Stimulated activated CD8-positive, alpha-beta memory T cell treated with anti-CD3 and anti-CD28 coated beads, Interleukin-2, amount 100 ng/mL, for 1 hour (primary cell): ENCODE measurements at regions not wholly inside any gene's neighbourhood (a gene's known extent, or its start where the extent isn't known, plus 50 kb on each side); places are given as distances from the start of the nearest gene placed in this dataset.
"Not testable (repeated sequence)": the region's sequence is repeated elsewhere in the genome, so short reads cannot be mapped to it uniquely, and the experiment has no call there.

Experiments
- DNase-seq, 2 donors: peaks; one replicate each; pipeline ENCODE4 v3.0.0-alpha.2; 2020; ENCODE audit warnings: low read depth in 2 of 2

- DNase-seq = no peak
Measured at GRCh38 chr15:93826293-93826692, 405.1 kb upstream of the MCTP2 start.

GRCh38 chr15:93825682-93826081 is 405.7 kb upstream of the MCTP2 start:
- DNase-seq = no peak

DNA sequence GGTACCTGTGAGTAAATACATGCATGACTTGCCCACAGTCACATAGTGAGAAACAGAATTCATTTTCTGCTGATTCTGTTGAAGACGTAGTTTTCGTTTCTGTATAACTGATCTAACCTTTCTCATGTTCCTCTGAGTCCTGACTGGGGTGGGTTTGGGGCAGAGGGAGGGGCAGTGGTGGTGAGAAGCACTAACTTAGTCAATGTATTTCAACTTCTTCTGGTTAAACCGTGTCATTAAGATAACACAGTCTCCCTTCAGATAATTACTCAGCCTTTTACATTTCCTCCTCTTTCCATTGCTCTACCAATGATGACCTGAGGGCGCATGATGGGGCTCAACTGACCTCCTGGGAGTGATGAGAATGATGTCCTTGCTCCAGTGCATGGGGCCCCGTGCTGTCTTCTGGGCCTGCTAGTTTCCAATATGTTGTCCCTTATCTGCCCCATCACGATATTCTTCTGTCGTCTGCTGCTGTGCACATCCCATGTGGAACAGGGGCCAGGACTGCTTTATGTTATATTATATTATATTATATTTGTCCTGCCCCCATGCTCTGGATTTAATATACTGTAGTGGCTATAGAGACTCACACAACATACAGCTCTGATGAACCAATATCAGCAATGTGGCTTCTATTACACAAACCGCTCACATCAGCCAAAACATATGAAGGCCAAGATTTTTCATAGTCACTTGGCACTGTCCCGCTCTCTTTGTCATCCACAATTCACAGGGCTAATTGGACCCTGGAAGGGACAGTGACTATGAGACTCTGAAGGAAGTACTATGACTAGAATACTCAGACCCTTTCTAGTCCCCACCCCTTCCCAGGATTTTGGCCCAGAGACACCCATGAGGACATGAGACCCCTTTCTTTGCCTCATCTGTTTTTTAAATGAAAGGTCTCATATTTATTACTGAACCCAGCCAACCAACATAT is 407.1 kb upstream of the MCTP2 start:
- no peak for DNase-seq

GRCh38 chr15:93820566-93820965 is 410.8 kb upstream of the MCTP2 start:
- DNase-seq = no peak

DNA sequence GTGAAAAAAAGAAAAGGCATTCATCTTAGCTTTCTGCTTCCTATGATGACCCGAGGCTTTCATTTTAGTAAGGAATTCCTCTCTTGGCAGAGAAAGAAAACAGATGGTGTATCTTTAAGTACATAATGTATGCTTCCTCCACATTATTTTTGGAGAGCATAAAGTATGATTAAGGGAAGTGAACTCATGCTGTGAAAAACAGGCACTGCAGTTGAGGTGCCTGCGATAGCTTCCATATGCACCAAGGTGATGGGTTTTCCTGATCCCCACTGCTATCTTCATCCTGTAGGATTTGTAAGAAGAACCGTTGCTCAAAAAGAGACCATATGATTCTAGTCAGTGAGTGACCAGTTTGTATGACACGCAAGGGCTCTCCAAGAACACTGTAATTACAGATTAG is 411.5 kb upstream of the MCTP2 start:
- no peak for DNase-seq

GRCh38 chr15:93816815-93817214 is 414.5 kb upstream of the MCTP2 start:
- no peak for DNase-seq

DNA sequence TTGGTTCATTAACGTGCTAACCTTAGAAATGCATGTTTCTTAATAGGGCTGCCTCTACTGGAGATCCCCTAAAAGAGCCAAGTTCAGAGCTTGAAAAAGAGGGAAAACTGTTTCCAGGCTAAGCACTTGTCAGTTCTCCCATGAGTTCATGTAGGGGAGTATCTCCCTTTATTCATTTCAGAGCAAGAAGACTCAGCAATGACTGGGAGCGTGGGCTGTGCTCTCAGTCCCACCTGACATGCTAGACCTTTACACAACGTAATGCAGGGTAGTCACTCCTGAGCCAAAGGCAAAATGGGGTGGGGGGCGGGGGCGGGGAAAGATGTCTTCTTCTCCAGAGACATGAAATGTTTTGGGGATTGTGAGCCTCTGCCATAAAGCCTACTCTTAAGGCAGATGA is 420.1 kb upstream of the MCTP2 start:
- DNase-seq = no peak

DNA sequence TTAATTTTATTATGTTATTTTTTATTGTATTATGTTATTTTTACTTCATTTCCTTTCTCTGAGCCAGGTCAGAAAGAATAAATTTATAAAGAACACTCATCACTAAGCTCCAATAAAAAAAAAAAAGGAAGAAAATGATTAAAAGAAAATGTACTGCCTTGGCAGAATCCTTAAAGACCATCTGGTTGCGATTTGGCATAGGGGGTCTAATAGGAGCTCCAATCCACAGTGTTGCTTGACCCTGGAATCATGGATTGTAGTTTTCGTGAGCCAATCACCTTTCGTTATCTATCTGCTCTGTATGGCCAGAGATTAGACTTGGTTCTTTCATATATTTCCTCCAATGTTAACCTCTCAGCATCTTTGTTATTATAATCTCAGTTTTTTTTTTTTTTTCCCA is 421.8 kb upstream of the MCTP2 start:
- no peak for DNase-seq

- no peak for DNase-seq
Measured at GRCh38 chr15:93803421-93804152, 427.8 kb upstream of the MCTP2 start.

- DNase-seq = no peak
Measured at GRCh38 chr15:93801206-93801605, 430.2 kb upstream of the MCTP2 start.

DNA sequence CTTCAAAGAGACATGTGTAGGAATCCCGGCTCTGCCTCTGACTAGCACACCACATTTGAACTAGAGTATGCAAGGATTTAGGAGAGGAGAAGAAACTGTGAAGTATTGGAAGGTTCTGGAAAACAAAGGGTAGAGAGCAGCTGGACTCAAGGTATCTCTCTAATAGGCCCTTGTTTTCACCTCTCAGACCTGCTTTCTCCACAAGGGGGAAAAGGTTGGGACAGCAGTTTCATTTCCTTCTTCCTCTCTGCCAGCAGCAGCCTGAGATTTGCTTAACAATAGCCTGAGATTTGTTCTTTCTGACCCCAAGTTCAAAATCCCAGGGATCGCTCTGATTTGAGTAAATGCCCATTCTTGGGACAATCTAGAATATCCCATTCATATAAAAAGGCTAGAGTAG is 430.6 kb upstream of the MCTP2 start:
- DNase-seq = no peak

DNA sequence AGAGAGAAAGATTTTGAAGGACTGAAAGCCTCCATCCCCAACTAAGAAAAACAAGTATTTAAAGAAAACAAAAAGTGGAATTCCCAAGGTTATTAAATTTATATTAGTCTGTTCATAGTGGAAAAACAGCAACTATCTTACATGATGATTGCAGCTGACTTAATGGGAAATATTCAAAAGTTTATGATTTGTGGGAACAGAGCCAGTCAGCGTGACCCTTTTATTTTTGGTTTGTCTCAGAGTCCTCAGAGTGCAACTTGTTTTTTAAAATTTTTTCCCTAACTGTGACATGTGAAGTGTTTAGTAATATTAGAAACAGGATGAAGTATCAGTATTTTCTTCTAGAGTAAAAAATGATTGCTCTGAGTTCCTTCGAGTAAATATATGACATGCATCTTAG is 441.9 kb upstream of the MCTP2 start:
- no peak for DNase-seq

DNA sequence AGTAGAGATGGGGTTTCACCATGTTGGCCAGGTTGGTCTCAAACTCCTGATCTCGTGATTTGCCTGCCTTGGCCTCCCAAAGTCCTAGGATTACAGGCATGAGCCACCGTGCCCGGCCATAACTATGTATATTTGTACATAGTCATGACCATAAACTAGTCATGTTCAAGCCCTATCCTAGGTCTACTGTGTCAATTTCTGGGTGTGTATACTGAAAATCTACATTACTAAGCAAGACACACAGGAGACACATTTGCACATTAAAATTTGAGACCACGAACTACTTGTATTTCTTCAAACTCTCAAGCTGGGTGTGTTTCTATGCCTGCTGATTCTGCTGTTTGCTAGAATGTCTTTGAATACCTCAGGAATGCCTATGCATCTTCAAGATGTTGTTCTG is 451.3 kb upstream of the MCTP2 start:
- DNase-seq = no peak

DNA sequence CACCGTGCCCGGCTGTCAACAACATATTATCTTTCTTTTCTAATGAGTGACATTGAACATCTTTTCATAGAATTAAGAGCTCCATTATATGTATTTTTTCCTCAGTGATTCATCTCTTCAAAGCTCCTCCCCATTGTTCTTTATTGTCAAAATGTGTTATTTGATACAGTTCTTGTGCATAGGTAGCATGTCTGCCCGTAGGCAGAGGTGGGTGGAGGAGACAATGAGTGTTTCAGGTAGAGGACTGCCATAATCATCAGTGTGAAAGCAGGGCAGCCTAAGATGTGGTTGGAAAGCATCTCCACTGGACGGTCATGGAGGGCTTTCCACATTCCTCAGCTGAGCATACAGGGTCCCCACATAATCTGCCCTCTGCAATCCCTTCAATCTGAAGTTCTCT is 452.0 kb upstream of the MCTP2 start:
- DNase-seq = no peak

DNA sequence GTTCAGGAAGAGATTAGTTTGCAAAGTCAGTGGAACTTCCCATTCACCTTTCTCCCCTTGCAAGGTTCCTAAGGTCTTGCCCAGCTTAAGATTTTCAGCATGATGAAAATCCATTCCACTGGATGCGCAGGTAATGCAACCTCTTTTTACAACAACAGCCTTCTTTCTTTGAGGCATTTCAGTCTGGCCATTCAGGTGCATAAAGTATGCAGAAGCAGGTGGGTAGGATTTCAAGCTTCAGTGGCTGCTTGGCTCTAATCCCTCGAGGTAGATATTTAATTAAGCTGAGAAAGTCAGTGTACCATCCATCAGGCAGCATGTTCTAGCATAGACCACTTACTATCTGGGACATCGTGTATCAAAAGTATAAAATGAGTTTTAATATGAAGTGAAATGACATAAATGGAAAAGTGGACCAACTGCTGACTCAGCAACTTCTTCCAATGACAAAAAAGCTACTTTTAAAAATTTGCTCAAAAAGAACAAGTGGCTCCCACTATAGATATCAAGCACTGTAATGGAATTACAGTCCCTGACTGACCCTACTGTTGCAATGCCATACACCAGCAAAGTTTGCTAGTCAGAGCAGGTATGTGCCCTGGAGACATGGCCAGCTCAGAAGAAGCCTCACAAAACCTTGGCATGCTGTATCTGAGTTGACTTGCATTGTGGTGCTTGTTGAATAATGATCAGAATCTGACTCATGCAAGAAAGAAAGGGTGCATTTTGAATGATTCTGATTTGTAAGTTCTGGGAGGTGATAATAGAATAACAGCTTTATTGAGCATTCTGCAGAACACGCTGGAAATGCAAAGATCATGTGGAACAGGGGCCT is 459.9 kb upstream of the MCTP2 start:
- DNase-seq = no peak

DNA sequence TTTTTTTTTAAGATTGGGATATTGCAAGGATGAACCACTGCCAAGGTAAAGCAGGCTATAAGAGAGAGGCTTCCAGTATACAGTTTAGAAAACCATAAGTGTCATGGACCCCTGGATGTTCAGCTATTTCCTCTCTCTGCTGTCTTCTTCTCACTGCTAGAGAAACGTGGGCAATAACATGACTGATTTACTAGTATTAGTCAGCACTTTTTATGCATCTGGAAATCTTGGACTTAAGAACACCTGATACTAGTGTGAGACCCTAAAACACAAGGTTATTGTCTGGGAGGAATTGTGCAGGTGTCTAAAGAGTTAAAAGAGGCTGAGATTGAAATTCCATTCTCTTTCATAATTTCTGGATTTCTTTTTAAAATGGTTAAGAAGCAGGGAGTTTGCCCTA is 460.6 kb upstream of the MCTP2 start:
- no peak for DNase-seq

- no peak for DNase-seq
Measured at GRCh38 chr15:93762036-93762435, 469.3 kb upstream of the MCTP2 start.

DNA sequence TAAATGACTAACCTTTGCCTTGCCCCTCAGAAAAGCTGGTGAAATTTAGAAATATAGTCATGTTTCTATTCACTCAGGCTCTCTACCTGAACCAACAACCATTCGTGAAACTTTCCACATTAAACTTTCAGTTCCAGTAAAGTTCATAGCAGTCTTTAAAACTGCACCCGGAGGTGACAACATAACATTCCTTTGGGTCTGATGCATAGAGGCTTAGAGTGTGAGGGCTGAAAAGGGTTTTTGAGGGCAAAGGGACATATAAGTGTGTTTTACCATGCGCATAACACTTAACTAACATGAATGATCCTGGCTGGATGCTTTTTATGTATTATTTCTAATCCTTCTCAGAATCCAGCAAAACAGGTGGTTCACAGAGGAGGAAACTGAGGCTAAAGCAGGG is 471.7 kb upstream of the MCTP2 start:
- DNase-seq = no peak

- DNase-seq = no peak
Measured at GRCh38 chr15:93758824-93759223, 472.5 kb upstream of the MCTP2 start.

GRCh38 chr15:93748710-93749109 is 482.7 kb upstream of the MCTP2 start:
- DNase-seq = no peak

DNA sequence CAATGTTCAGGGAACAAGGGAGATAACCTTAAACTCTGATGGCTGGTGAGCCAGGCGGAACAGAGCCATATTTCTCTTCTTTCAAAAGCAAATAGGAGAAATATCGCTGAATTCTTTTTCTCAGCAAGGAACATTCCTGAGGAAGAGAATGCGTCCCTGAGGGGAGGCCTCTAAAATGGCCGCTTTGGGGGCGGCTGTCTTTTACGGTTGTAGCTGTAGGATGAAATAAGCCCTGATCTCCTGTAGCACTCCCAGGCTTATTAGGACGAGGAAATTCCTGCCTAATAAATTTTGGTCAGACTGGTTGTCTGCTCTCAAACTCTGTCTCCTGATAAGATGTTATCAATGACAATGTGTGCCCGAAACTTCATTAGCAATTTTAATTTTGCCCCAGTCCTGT is 496.4 kb upstream of the MCTP2 start:
- DNase-seq = not testable (repeated sequence)

DNA sequence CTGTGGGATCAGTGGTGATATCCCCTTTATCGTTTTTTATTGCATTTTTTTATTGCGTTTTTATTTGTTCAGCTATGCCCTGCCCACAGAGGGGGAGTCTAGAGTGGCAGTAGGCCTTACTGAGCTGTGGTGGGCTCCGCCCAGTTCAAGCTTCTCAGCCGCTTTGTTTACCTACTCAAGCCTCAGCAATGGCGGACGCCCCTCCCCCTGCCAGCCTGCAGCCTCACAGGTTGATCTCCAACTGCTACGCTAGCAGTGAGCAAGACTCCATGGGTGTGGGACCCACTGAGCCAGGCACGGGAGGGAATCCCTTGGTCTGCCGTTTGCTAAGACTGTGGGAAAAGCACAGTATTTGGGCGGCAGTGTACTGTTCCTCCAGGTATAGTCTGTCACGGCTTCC is 500.6 kb upstream of the MCTP2 start:
- DNase-seq = no peak
